GM23248 (cell line): ENCODE measurements at regions not wholly inside any gene's neighbourhood (a gene's known extent, or its start where the extent isn't known, plus 50 kb on each side); places are given as distances from the start of the nearest gene placed in this dataset.
A peak's percentile ranks its signal among the peaks of the same experiment; 100 is the strongest.

Experiments
- DNase-seq: peaks from one replicate; pipeline ENCODE4 v3.0.0-alpha.2; 2015
- H2AFZ ChIP-seq: fragments of 200-600 bp; sonication (generic); 2 replicates; pipeline ENCODE4 v1.6.1; 2016; ENCODE audit warnings: antibody characterized with exemption
- H3F3A ChIP-seq: fragments of 200-600 bp; sonication (generic); 2 replicates; pipeline ENCODE4 v1.6.1; 2016; ENCODE audit warnings: mild to moderate bottlenecking, antibody characterized with exemption, mixed run types; ENCODE audit not compliant: insufficient read depth
- H3K27ac ChIP-seq: fragments of 200-600 bp; sonication (generic); 2 replicates; pipeline ENCODE4 v1.5.1; 2016; ENCODE audit warnings: mild to moderate bottlenecking
- H3K27me3 ChIP-seq: fragments of 200-600 bp; sonication (generic); replicated peaks from 2 replicates; pipeline ENCODE4 v1.6.1; 2016; ENCODE audit warnings: mild to moderate bottlenecking; ENCODE audit not compliant: insufficient read depth
- H3K36me3 ChIP-seq: fragments of 200-600 bp; sonication (generic); 2 replicates; pipeline ENCODE4 v1.6.1; 2016; ENCODE audit warnings: low read depth, mild to moderate bottlenecking
- H3K4me1 ChIP-seq: fragments of 200-600 bp; sonication (generic); 2 replicates; pipeline ENCODE4 v1.6.1; 2016; ENCODE audit warnings: mild to moderate bottlenecking; ENCODE audit not compliant: insufficient read depth
- H3K4me2 ChIP-seq: fragments of 200-600 bp; sonication (generic); one replicate; pipeline ENCODE4 v1.6.1; 2016; ENCODE audit warnings: mild to moderate bottlenecking; ENCODE audit not compliant: unreplicated experiment
- H3K4me3 ChIP-seq: fragments of 200-600 bp; sonication (generic); 2 replicates; pipeline ENCODE4 v1.5.1; 2016; ENCODE audit warnings: mild to moderate bottlenecking
- H3K79me2 ChIP-seq: fragments of 200-600 bp; sonication (generic); 2 replicates; pipeline ENCODE4 v1.6.1; 2016; ENCODE audit warnings: mild to moderate bottlenecking; ENCODE audit not compliant: insufficient read depth
- H3K9ac ChIP-seq: fragments of 200-600 bp; sonication (generic); 2 replicates; pipeline ENCODE4 v1.6.1; 2016; ENCODE audit warnings: mild to moderate bottlenecking
- H3K9me2 ChIP-seq: fragments of 200-600 bp; sonication (generic); 2 replicates; pipeline ENCODE4 v1.6.1; 2016; ENCODE audit warnings: mixed run types, mild to moderate bottlenecking, moderate library complexity; ENCODE audit not compliant: insufficient read depth
- H3K9me3 ChIP-seq: fragments of 200-600 bp; sonication (generic); one replicate; pipeline ENCODE4 v1.6.1; 2017; ENCODE audit warnings: low read depth
- H4K20me1 ChIP-seq: fragments of 200-600 bp; sonication (generic); 2 replicates; pipeline ENCODE4 v1.6.0; 2016; ENCODE audit not compliant: insufficient read depth
- EZH2 ChIP-seq: fragments of 200-600 bp; sonication (generic); IDR thresholded peaks from 2 replicates; pipeline ENCODE4 v1.6.1; 2018; ENCODE audit warnings: antibody characterized with exemption, mild to moderate bottlenecking; ENCODE audit not compliant: insufficient read depth, poor library complexity, severe bottlenecking
- EZH2phosphoT487 ChIP-seq: fragments of 200-600 bp; sonication (generic); IDR thresholded peaks from 2 replicates; pipeline ENCODE4 v1.6.1; 2018; ENCODE audit warnings: antibody characterized with exemption, moderate library complexity, mild to moderate bottlenecking, low read depth; ENCODE audit not compliant: insufficient read depth
- WGBS, 2 experiments: methylation state at CpG; one replicate each; pipeline ENCODE4 v1.1.6; 2015 to 2017; ENCODE audit warnings: low lambda C conversion rate in 2 of 2, low coverage in 1 of 2; ENCODE audit errors: missing lambda C conversion rate in 2 of 2; 5-methylcytosine and 5-hydroxymethylcytosine counted together
- in situ Hi-C: fragments of 300-500 bp; cut with MboI; formaldehyde crosslinking; loops from 2 replicates; pipeline ENCODE4 v1.15.0; 2020

DNA sequence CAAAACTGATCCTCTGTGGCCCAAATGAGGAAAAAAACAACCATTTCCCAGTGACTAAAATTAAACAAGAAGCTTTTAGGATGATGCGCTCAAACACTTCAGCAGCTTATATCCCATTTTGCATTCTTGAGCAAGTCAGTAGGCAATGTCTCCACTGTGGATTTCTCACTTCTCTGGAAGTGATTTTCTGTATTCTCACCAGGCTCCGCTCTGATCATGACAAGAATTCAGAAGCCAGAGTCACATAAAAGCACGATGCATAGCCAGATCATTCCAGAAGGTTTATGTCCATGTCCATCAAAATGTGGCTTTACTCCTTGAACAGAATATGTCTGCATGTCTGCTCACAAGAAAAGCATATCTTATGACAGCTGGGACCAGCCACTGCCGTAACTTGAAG, 481.4 kb downstream of the ADRA2A start:
- TF ChIP-seq EZH2 (no peak), EZH2phosphoT487 (no peak)
- DNase-seq: no peak
- no peaks in the 10 kb centered on the region for H3K9me2 ChIP-seq

DNA sequence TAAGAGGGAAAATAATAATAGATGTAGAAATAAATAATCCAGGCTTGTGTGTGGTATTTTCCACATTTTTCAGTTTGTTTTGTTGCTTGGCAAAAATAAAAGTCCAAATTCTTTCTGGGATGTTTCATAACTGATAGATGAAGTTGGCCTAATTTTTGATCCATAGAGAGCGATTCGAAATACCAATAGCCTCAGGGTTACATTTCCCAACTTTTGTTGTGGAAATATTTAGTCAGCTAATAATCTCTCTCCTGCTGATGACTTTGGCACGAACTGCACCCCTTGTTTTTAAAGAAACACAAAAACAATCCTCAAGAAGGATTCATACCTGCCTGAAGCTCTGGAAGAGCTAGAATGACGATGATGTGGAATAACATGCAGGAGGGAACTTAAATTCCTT, 483.2 kb downstream of the ADRA2A start:
- in situ Hi-C loops: no loop called here
- Histone ChIP-seq H3K4me2 (peak overlapping the region; percentile 20), H3K9me3 (no peaks in the 10 kb centered on the region), H3K27me3 (no peaks in the 10 kb centered on the region), H3K9ac (no peak overlapping the region), H3F3A (0 out of 2 replicates have a peak, but pooled peaks cover 4% of the 10 kb centered on the region), H3K9me2 (no peaks in the 10 kb centered on the region), H3K4me3 (no peak overlapping the region), H2AFZ (no peak overlapping the region), H3K27ac (no peak overlapping the region), H3K36me3 (no peaks in the 10 kb centered on the region), H3K4me1 (peaks cover 19% of the 10 kb centered on the region), H3K79me2 (no peaks in the 10 kb centered on the region), H4K20me1 (no peaks in the 10 kb centered on the region)
- WGBS, 2 experiments: 21 to 30% methylated on average over 4 of the region's 4 CpGs
- no peak for TF ChIP-seq EZH2phosphoT487
- TF ChIP-seq EZH2: no peak
- DNase-seq: peak; percentile 40

More for the DNA sequence above, 481.4 kb downstream of the ADRA2A start:
- H3K36me3 ChIP-seq: no peaks in the 10 kb centered on the region
- 77 to 81% methylated on average over 4 of the region's 4 CpGs for WGBS, 2 experiments
- H3K4me3 ChIP-seq: no peak overlapping the region
- H3K27me3 ChIP-seq: no peaks in the 10 kb centered on the region
- peaks cover 19% of the 10 kb centered on the region for H3K4me1 ChIP-seq
- H3K4me2 ChIP-seq: no peak overlapping the region
- H3K9me3 ChIP-seq: no peaks in the 10 kb centered on the region
- H2AFZ ChIP-seq: no peak overlapping the region
- H3K9ac ChIP-seq: no peak overlapping the region
- no peaks in the 10 kb centered on the region for H4K20me1 ChIP-seq
- in situ Hi-C loops: no loop called here
- no peak overlapping the region for H3K27ac ChIP-seq
- H3F3A ChIP-seq: 0 out of 2 replicates have a peak, but pooled peaks cover 4% of the 10 kb centered on the region
- H3K79me2 ChIP-seq: no peaks in the 10 kb centered on the region

DNA sequence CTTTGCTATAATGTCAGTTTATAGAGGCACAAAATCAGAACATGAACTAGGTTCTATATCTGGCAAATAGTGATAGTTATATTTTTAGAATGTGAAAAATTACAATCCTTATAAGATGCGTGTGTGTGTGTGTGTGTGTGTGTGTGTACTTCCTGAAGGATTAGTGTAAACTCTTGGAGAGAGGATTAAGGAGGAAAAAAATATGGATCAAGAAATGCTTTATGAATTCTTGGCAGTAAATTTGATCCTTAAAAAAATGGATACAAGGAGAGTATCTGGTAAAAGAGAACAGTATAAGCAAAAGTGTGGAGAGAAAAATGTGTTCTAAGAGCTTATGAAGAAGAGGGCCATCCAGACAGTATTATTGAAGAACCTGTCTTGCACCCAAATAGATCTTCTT, 484.3 kb downstream of the ADRA2A start:
- Histone ChIP-seq H3K9me2 (no peaks in the 10 kb centered on the region), H3K27ac (no peak overlapping the region), H3K36me3 (no peaks in the 10 kb centered on the region), H3K9me3 (no peaks in the 10 kb centered on the region), H3F3A (0 out of 2 replicates have a peak, but pooled peaks cover 4% of the 10 kb centered on the region), H3K4me2 (no peak overlapping the region), H3K9ac (no peak overlapping the region), H3K27me3 (no peaks in the 10 kb centered on the region), H3K4me3 (no peak overlapping the region), H3K4me1 (peaks cover 17% of the 10 kb centered on the region), H4K20me1 (no peaks in the 10 kb centered on the region), H3K79me2 (no peaks in the 10 kb centered on the region), H2AFZ (no peak overlapping the region)
- 22 to 25% methylated on average over 1 of the region's 1 CpG for WGBS, 2 experiments
- TF ChIP-seq EZH2 (no peak), EZH2phosphoT487 (no peak)
- DNase-seq: no peak
- in situ Hi-C loops: no loop called here

DNA sequence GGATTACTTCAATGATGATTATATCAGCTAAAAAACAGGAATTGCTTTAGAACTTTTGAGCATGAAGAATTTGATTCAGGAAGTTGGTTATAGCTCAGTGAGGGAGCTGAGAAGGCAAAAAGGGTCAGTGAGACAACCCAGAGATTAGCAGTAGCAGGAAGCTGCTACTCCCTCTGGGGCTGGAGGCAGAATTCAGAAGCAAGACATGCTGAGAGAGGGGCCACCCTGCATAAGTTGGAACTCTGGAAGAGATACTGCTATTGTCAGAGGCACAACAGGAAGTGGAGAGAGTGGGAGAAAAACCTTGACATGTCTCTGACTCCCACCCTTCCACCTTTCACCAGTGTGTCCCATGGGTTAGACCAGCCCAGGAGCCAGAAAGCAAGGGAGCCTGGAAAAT, 488.7 kb downstream of the ADRA2A start:
- no peaks in the 10 kb centered on the region for H3F3A ChIP-seq
- no peaks in the 10 kb centered on the region for H3K9me3 ChIP-seq
- H3K27ac ChIP-seq: no peak overlapping the region
- H3K9me2 ChIP-seq: no peaks in the 10 kb centered on the region
- no peak for DNase-seq
- in situ Hi-C loops: no loop called here
- H3K36me3 ChIP-seq: no peaks in the 10 kb centered on the region
- H3K79me2 ChIP-seq: no peaks in the 10 kb centered on the region
- H3K4me3 ChIP-seq: no peak overlapping the region
- no peaks in the 10 kb centered on the region for H3K4me1 ChIP-seq
- no peak overlapping the region for H2AFZ ChIP-seq
- H4K20me1 ChIP-seq: no peaks in the 10 kb centered on the region
- no peaks in the 10 kb centered on the region for H3K27me3 ChIP-seq
- no peak overlapping the region for H3K4me2 ChIP-seq
- no peak overlapping the region for H3K9ac ChIP-seq
- TF ChIP-seq EZH2: no peak
- no peak for TF ChIP-seq EZH2phosphoT487

DNA sequence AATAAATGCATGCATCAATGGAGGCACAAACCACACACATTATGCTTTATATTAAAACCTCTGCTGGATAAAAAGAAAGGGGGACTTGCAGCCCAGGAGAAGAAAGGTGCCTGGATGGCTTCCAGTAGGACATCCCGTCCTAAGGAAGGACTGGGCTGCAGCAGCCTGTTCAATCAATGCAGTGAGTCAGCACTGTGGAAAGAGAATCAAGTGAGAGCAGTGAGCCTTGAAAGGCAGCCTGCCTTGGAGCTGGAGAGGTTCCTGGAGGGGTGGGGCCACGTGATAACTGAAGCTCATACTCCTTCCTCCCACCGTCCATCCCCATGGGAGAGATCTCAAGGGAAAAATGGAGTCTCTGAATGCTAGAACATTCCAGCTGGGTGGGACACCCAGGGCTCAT, 501.2 kb downstream of the ADRA2A start:
- DNase-seq: no peak
- Histone ChIP-seq H3K9me3 (no peaks in the 10 kb centered on the region), H4K20me1 (no peaks in the 10 kb centered on the region), H3K4me2 (no peak overlapping the region), H3K4me1 (peaks cover 6% of the 10 kb centered on the region; the same call in 1 of the 2 replicates), H3F3A (no peaks in the 10 kb centered on the region), H3K9me2 (no peaks in the 10 kb centered on the region), H3K36me3 (no peaks in the 10 kb centered on the region), H3K9ac (no peak overlapping the region), H3K79me2 (no peaks in the 10 kb centered on the region), H3K27ac (no peak overlapping the region), H2AFZ (no peak overlapping the region), H3K27me3 (no peaks in the 10 kb centered on the region), H3K4me3 (no peak overlapping the region)
- in situ Hi-C loops: no loop called here
- 7 to 16% methylated on average over 3 of the region's 3 CpGs for WGBS, 2 experiments
- no peak for TF ChIP-seq EZH2phosphoT487
- no peak for TF ChIP-seq EZH2
